ENCODE measurements at regions not wholly inside any gene's neighbourhood (a gene's known extent, or its start where the extent isn't known, plus 50 kb on each side); places are given as distances from the start of the nearest gene placed in this dataset.
"Not testable (repeated sequence)": the region's sequence is repeated elsewhere in the genome, so short reads cannot be mapped to it uniquely, and the experiment has no call there.

GRCh38 chr5:119953474-119953873, 324.1 kb downstream of the FAM170A start:
- no peaks in the 10 kb centered on the region for H3K9me3 Mint-ChIP-seq

GRCh38 chr5:119954106-119954505, 324.7 kb downstream of the FAM170A start:
- H3K4me1 Mint-ChIP-seq (ENCODE audit: low read depth) = no peaks in the 10 kb centered on the region

More at GRCh38 chr5:119953474-119953873, 324.1 kb downstream of the FAM170A start:
- Mint-ChIP-seq H3K27me3 (ENCODE audit: low read depth) (no peaks in the 10 kb centered on the region), H3K27ac (no peak overlapping the region), H3K4me3 (no peak overlapping the region), H3K36me3 (ENCODE audit: low read depth) (no peaks in the 10 kb centered on the region), H3K4me1 (ENCODE audit: low read depth) (no peaks in the 10 kb centered on the region)

DNA sequence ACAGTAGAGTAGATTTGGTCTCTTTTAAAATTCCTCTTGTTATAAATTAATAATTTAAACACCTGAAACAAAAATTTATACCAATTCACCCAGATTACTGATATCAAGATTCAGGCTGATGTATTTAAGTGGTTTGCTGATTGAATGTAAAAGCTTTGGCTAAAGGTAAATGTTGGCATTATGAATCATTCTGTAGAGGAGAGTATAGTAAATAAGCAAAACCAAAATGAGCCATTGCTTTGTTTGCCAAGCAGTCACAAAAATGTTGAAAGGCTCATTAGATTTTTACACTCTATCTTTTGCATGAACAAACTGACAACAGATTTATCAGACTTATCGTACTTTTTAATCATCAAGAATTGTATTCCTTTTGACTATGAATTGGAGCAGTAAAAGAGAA, 332.6 kb downstream of the FAM170A start:
- no peaks in the 10 kb centered on the region for H3K4me1 Mint-ChIP-seq (ENCODE audit: low read depth)
- H3K27me3 Mint-ChIP-seq (ENCODE audit: low read depth) = no peaks in the 10 kb centered on the region
- no peak overlapping the region for H3K4me3 Mint-ChIP-seq
- no peaks in the 10 kb centered on the region for H3K36me3 Mint-ChIP-seq (ENCODE audit: low read depth)
- H3K27ac Mint-ChIP-seq = no peak overlapping the region
- no peaks in the 10 kb centered on the region for H3K9me3 Mint-ChIP-seq

More at GRCh38 chr5:119954106-119954505, 324.7 kb downstream of the FAM170A start:
- Mint-ChIP-seq H3K4me3 (no peak overlapping the region), H3K9me3 (no peaks in the 10 kb centered on the region), H3K27me3 (ENCODE audit: low read depth) (no peaks in the 10 kb centered on the region), H3K36me3 (ENCODE audit: low read depth) (no peaks in the 10 kb centered on the region), H3K27ac (no peak overlapping the region)

DNA sequence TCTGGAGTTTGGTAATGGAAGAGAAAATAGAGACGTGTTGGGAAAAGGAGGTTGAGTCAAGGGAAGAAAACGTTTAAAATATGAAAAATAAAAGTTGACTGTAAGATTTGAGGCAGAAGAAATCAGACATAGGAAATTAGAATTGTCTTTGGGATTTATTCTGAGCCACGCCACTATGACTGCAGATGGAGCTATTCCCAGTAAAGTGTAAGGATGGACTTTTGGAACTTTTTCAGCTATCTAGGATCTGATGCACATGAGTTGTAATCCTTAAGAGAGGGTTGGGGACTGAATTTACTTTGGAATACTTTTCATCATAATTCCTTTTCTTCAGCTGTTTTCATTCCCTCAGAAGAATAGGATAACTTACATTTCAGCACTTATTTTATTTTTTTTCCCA, 336.7 kb downstream of the FAM170A start:
- no peak overlapping the region for H3K4me3 Mint-ChIP-seq
- no peaks in the 10 kb centered on the region for H3K36me3 Mint-ChIP-seq (ENCODE audit: low read depth)
- no peak overlapping the region for H3K27ac Mint-ChIP-seq
- H3K4me1 Mint-ChIP-seq (ENCODE audit: low read depth) = no peaks in the 10 kb centered on the region
- H3K9me3 Mint-ChIP-seq = peaks cover 4% of the 10 kb centered on the region
- no peaks in the 10 kb centered on the region for H3K27me3 Mint-ChIP-seq (ENCODE audit: low read depth)

GRCh38 chr5:119968690-119969089, 339.3 kb downstream of the FAM170A start:
- no peak overlapping the region for H3K4me3 Mint-ChIP-seq
- no peaks in the 10 kb centered on the region for H3K4me1 Mint-ChIP-seq (ENCODE audit: low read depth)
- H3K9me3 Mint-ChIP-seq = peaks cover 4% of the 10 kb centered on the region
- no peak overlapping the region for H3K27ac Mint-ChIP-seq
- H3K27me3 Mint-ChIP-seq (ENCODE audit: low read depth) = no peaks in the 10 kb centered on the region
- H3K36me3 Mint-ChIP-seq (ENCODE audit: low read depth) = no peaks in the 10 kb centered on the region

DNA sequence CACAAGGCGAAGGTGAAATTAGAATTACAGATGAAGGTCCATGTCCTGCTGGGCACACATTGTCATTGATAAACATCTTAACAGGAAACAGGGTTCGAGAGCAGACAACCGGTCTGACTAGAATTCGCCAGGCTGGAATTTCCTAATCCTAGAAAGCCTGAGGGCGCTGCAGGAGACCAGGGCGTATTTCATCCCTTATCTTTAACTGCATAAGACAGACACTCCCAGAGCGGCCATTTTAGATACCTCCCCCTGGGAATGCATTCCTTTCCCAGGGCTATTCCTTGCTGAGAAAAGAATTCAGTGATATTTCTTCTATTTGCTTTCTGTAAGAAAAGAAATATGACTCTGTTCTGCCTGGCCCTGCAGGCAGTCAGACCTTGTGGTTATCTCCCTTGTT, 357.7 kb downstream of the FAM170A start:
- H3K9me3 Mint-ChIP-seq = peaks cover 38% of the 10 kb centered on the region
- not testable (repeated sequence) for H3K27ac Mint-ChIP-seq; H3K4me3 Mint-ChIP-seq; H3K4me1 Mint-ChIP-seq (ENCODE audit: low read depth); H3K36me3 Mint-ChIP-seq (ENCODE audit: low read depth); H3K27me3 Mint-ChIP-seq (ENCODE audit: low read depth)

DNA sequence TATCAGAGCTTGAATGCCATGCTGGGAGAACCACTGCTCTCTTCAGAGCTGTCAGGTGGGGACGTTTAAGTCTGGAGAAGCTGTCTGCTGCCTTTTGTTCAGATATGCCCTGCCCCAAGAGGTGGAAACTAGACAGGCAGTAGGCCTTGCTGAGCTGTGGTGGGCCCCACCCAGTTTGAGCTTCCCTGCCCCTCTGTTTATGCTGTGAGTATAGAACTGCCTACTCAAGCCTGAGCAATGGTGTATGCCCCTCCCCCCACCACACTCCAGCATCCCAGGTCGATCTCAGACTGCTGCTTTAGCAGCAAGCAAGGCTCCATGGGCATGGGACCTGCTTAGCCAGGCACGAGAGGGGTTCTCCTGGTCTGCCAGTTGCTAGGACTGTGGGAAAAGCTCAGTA, 362.3 kb downstream of the FAM170A start:
- H3K27me3 Mint-ChIP-seq (ENCODE audit: low read depth) = no peaks in the 10 kb centered on the region
- peaks cover 27% of the 10 kb centered on the region for H3K9me3 Mint-ChIP-seq
- peaks cover 2% of the 10 kb centered on the region for H3K36me3 Mint-ChIP-seq (ENCODE audit: low read depth)
- H3K27ac Mint-ChIP-seq = no peak overlapping the region
- H3K4me1 Mint-ChIP-seq (ENCODE audit: low read depth) = no peaks in the 10 kb centered on the region
- H3K4me3 Mint-ChIP-seq = no peak overlapping the region

DNA sequence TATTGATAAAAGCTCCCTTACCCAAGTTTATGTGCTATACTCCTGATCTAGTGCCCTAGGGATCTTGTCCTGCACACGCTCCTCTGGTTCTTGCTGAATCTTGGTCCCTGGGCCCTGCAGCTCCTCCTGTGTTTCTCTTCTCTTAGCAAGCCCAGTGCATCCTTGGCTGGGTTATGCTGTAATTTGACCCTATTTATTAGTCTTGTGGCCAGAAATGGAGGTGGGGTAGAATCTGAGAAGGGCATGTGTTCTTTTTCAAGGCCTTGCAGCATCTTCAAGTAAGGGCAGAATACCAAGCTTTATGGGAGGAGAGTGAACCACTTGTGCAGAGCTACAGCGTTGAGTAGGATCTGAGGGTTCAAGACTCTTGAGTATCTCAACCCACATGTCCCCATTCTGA, 366.8 kb downstream of the FAM170A start:
- no peak overlapping the region for H3K4me3 Mint-ChIP-seq
- H3K27me3 Mint-ChIP-seq (ENCODE audit: low read depth) = no peaks in the 10 kb centered on the region
- no peaks in the 10 kb centered on the region for H3K36me3 Mint-ChIP-seq (ENCODE audit: low read depth)
- no peaks in the 10 kb centered on the region for H3K4me1 Mint-ChIP-seq (ENCODE audit: low read depth)
- no peak overlapping the region for H3K27ac Mint-ChIP-seq
- no peaks in the 10 kb centered on the region for H3K9me3 Mint-ChIP-seq

DNA sequence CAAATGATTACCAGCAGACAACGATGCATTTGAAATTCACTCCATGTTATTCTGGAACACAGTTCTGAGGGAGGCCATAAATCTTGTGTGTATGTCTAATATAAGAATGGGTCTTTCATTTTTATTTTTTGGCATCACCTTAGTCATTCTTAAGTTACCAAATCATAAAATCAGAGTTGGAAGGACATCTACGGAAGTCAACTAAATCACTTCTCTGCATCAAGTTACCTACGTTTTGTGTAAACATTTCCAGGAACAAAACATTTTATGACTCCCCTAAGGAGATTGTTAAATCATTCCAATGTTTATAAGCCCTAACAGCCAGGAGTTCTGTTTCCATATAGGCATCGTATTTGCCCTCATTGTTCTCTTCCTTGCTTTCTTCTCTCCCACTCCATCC, 378.2 kb downstream of the FAM170A start:
- Mint-ChIP-seq H3K27me3 (ENCODE audit: low read depth) (no peaks in the 10 kb centered on the region), H3K27ac (no peak overlapping the region), H3K9me3 (no peaks in the 10 kb centered on the region), H3K36me3 (ENCODE audit: low read depth) (no peaks in the 10 kb centered on the region), H3K4me3 (no peak overlapping the region), H3K4me1 (ENCODE audit: low read depth) (no peaks in the 10 kb centered on the region)

- Mint-ChIP-seq H3K36me3 (ENCODE audit: low read depth) (no peaks in the 10 kb centered on the region), H3K9me3 (no peaks in the 10 kb centered on the region), H3K27me3 (ENCODE audit: low read depth) (no peaks in the 10 kb centered on the region), H3K4me3 (no peak overlapping the region), H3K27ac (no peak overlapping the region), H3K4me1 (ENCODE audit: low read depth) (no peaks in the 10 kb centered on the region)
Measured at GRCh38 chr5:120012431-120012830, 383.1 kb downstream of the FAM170A start.

DNA sequence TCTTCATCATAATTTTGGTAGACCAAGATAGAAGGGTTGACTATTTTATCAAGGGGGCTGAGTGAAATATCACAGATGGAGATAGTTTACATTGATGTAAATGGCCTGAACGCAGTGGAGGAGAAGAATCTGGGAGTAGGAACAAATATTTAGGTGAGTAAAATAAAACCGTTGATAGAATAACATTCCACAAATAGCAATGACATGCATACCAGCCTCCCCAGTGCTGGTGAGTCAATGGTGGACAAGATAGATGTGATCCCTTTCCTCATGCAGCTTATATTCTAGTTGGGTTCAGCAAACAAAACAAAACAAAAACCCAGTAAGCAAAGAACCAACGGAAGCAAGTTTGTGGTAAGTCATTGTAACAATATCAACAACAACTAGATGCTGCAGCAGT, 385.2 kb downstream of the FAM170A start:
- Mint-ChIP-seq H3K27me3 (ENCODE audit: low read depth) (no peaks in the 10 kb centered on the region), H3K4me1 (ENCODE audit: low read depth) (no peaks in the 10 kb centered on the region), H3K4me3 (no peak overlapping the region)

DNA sequence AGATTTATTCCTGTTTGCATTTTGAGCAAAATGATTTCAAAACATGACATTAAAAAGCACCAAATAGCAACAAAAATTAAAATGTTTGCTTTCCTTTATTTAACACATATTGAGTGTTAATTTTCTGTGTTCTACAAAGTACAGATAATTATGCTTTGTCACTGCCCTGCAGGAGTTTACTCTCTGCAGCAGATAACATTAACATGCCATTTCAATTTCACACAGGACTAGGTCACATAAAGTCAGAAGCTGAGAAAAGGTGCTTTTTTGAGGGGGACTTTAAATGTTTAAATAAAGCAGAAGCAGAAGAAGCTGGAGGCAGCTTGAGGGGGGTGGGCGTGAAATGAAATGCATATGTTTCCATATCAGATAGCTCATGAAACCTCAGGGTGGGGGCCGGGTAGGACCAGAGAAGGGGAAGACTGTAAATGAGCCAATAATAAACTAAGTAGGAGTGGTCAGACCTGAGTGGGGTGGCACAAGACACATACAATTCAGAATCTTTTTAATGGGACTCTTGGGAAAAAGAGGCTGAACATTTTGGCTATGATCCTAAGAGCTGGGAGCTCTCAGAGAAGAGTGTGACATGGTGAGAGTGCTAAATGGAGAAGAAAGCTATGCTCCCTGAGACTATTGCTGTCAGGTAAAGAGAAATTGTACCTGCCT, 387.5 kb downstream of the FAM170A start:
- Mint-ChIP-seq H3K4me1 (ENCODE audit: low read depth) (no peaks in the 10 kb centered on the region), H3K9me3 (no peaks in the 10 kb centered on the region)

More for the DNA sequence above, 385.2 kb downstream of the FAM170A start:
- no peak overlapping the region for H3K27ac Mint-ChIP-seq
- no peaks in the 10 kb centered on the region for H3K9me3 Mint-ChIP-seq
- no peaks in the 10 kb centered on the region for H3K36me3 Mint-ChIP-seq (ENCODE audit: low read depth)

GRCh38 chr5:120017513-120017912, 388.2 kb downstream of the FAM170A start:
- Mint-ChIP-seq H3K4me3 (no peak overlapping the region), H3K27me3 (ENCODE audit: low read depth) (no peaks in the 10 kb centered on the region), H3K36me3 (ENCODE audit: low read depth) (no peaks in the 10 kb centered on the region), H3K9me3 (no peaks in the 10 kb centered on the region), H3K4me1 (ENCODE audit: low read depth) (no peaks in the 10 kb centered on the region), H3K27ac (no peak overlapping the region)

More for the DNA sequence above, 387.5 kb downstream of the FAM170A start:
- no peaks in the 10 kb centered on the region for H3K36me3 Mint-ChIP-seq (ENCODE audit: low read depth)
- H3K27ac Mint-ChIP-seq = no peak overlapping the region
- no peaks in the 10 kb centered on the region for H3K27me3 Mint-ChIP-seq (ENCODE audit: low read depth)
- no peak overlapping the region for H3K4me3 Mint-ChIP-seq

DNA sequence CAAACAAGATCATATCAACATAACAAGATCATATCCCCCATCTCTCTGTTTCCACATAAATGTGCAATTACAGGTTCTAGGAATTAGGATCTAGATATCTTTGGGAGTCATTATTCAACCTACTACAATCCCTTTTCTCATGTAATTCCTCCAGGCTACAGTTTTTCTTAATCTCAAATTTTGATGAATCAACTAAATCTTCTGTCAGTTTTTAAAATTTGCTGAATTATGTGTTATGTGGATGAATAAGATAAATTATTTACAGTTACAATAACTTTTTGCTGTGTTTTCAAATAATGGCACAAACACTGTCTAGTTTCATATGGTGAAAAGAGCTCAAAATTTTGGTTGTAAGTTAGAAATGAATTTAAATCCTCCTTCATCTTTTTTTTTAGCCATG, 405.8 kb downstream of the FAM170A start:
- no peaks in the 10 kb centered on the region for H3K36me3 Mint-ChIP-seq (ENCODE audit: low read depth)
- H3K4me1 Mint-ChIP-seq (ENCODE audit: low read depth) = no peaks in the 10 kb centered on the region
- no peaks in the 10 kb centered on the region for H3K27me3 Mint-ChIP-seq (ENCODE audit: low read depth)

GRCh38 chr5:120035815-120036577, 406.6 kb downstream of the FAM170A start:
- no peaks in the 10 kb centered on the region for H3K36me3 Mint-ChIP-seq (ENCODE audit: low read depth)
- H3K9me3 Mint-ChIP-seq = peaks cover 7% of the 10 kb centered on the region
- no peak overlapping the region for H3K27ac Mint-ChIP-seq
- no peaks in the 10 kb centered on the region for H3K4me1 Mint-ChIP-seq (ENCODE audit: low read depth)
- H3K4me3 Mint-ChIP-seq = no peak overlapping the region
- H3K27me3 Mint-ChIP-seq (ENCODE audit: low read depth) = no peaks in the 10 kb centered on the region

More for the DNA sequence above, 405.8 kb downstream of the FAM170A start:
- Mint-ChIP-seq H3K27ac (no peak overlapping the region), H3K9me3 (peaks cover 7% of the 10 kb centered on the region), H3K4me3 (no peak overlapping the region)

All from T-helper 1 cell treated with Interleukin-12 subunit alpha and Interleukin-12 subunit beta and Interleukin-4 antibody, amounts not matched to agents 30 μg/mL and 1 μg/mL, for 36 hours (primary cell).